Pancreas (tissue), 10 donors: ENCODE measurements at regions not wholly inside any gene's neighbourhood (a gene's known extent, or its start where the extent isn't known, plus 50 kb on each side); places are given as distances from the start of the nearest gene placed in this dataset.

Experiments used
- ATAC-seq, 4 donors: fragments of 200-7000 bp; cut with Tn5 transposase; one replicate each; pipeline versions ENCODE4 v1.8.0 to v1.9.1; 2020; ENCODE audit warnings: mild to moderate bottlenecking in 4 of 4, moderate library complexity in 4 of 4
- DNase-seq, 6 donors: peaks; one replicate each; pipeline ENCODE4 v3.0.0-alpha.2; 2020
- FAIRE-seq: peaks from 2 replicates; lab custom pipeline; 2012; peaks lifted over from hg19 to GRCh38; lab: Jason Lieb, UNC
- H3K27ac ChIP-seq, 4 donors: fragments of 200-600 bp; sonication (generic); 1 replicate in 3 of 4; 2 replicates in 1 of 4; pipeline versions ENCODE4 v1.5.0 to v1.8.0; 2020
- H3K27me3 ChIP-seq, 4 donors: fragments of 200-600 bp; one replicate each; pipeline ENCODE4 v1.8.0; 2021
- H3K36me3 ChIP-seq, 3 donors: fragments of 200-600 bp; sonication (generic) in 1 of 3; one replicate each; pipeline versions ENCODE4 v1.5.0 to v1.8.0; 2020 to 2021
- H3K4me1 ChIP-seq, 3 donors: fragments of 200-600 bp; one replicate each; pipeline ENCODE4 v1.8.0; 2021
- H3K4me3 ChIP-seq, 4 donors: fragments of 200-600 bp; sonication (generic) in 2 of 4; one replicate each; pipeline versions ENCODE4 v1.5.0 to v1.8.0; 2020 to 2021
- H3K9me3 ChIP-seq, 4 donors: fragments of 200-600 bp; one replicate each; pipeline ENCODE4 v1.8.0; 2021
- whole genome bisulfite sequencing, 2 donors: extraction: QIAGEN DNeasy Blood & Tissue Kit; methylation state at CpG; one replicate each; pipeline ENCODE4 v1.1.7; 2013; 5-methylcytosine and 5-hydroxymethylcytosine counted together
- intact Hi-C, 3 donors: fragments of 100-400 bp; cut with DNase I; formaldehyde crosslinking; loops; one replicate each; pipeline versions ENCODE4 v1.11.1 to v1.14.2; 2022
- TF ChIP-seq, protein P1 (sequence below), 4 donors: fragments of 200-600 bp; sonication (generic) in 3 of 4; IDR thresholded peaks; one replicate each; pipeline versions ENCODE4 v1.5.0 to v1.8.0; 2021; ENCODE audit warnings: antibody characterized with exemption in 4 of 4
- donor health status: healthy with polysubstance abuse.
- donor health status: DM: no; HTN: no; CAD: no; lungs with moderate emphysema.
- donor health status: DM: no; HTN: no; CAD: no.
- donor health status: control.
- donor health status: control.
- donor health status: Bipolar disorder and iron deficiency.
- donor health status: DM: yes; HTN: yes; CAD: no.
- donor health status: DM: no; HTN: no; CAD: no.
- donor health status: DM: no; HTN: no; CAD: no.
- donor health status: DM: yes; HTN: yes; CAD: no.

GRCh38 chr12:105481392-105482300 is 151.2 kb downstream of the C12orf75 start:
- FAIRE-seq = no peak
- ATAC-seq = no peak
- DNase-seq = no peak
- TF ChIP-seq, protein P1, sequence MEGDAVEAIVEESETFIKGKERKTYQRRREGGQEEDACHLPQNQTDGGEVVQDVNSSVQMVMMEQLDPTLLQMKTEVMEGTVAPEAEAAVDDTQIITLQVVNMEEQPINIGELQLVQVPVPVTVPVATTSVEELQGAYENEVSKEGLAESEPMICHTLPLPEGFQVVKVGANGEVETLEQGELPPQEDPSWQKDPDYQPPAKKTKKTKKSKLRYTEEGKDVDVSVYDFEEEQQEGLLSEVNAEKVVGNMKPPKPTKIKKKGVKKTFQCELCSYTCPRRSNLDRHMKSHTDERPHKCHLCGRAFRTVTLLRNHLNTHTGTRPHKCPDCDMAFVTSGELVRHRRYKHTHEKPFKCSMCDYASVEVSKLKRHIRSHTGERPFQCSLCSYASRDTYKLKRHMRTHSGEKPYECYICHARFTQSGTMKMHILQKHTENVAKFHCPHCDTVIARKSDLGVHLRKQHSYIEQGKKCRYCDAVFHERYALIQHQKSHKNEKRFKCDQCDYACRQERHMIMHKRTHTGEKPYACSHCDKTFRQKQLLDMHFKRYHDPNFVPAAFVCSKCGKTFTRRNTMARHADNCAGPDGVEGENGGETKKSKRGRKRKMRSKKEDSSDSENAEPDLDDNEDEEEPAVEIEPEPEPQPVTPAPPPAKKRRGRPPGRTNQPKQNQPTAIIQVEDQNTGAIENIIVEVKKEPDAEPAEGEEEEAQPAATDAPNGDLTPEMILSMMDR (IDR thresholded peaks at IDR 0.05) = no peak
- WGBS, 2 donors = 82 to 84% methylated on average over 8 of the region's 8 CpGs
- H3K27me3 ChIP-seq = no peaks in the 10 kb centered on the region
- no peaks in the 10 kb centered on the region for H3K9me3 ChIP-seq
- no peak overlapping the region for H3K27ac ChIP-seq
- intact Hi-C loops = no loop called here
- no peaks in the 10 kb centered on the region for H3K4me1 ChIP-seq
- H3K36me3 ChIP-seq = no peaks in the 10 kb centered on the region
- H3K4me3 ChIP-seq = no peak overlapping the region

DNA sequence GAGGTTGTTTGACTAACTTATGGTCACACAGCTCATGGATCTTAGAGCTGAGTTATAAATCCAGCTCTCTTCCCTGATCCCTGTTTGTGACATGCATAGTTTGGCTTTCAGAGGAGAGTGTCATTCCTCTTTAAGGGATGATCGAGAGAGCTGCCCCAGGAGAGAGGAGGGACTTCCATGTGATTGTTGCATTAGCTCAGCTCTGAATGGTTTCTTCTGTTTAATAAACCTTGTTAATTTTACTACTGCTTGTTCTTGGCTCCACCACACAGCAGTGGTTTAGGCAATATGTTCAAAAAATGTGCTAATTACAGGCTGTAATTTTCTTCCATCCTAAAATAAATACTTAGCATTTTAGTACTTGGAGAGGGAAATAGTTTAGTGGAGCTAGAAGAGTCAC is 152.5 kb downstream of the C12orf75 start:
- DNase-seq = no peak
- FAIRE-seq = no peak

DNA sequence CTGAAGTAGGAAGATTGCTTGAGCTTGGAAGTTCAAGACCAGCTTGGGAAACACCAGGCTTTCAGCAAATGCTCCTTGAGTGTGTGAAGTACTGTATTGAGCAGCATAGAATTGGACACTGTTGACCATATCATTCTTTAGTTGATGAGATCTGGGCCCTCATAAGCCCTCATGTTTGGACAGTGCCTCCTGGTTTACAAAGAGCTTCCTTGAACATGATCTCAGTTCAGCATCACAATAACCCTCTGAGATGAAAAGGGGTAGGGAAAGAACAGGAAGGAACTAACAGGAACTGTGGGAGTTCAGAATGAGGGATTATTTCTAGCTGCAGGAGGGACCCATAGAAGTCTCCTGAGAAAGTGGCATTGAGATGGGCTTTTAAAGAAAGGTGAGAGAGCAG is 153.2 kb downstream of the C12orf75 start:
- no peaks in the 10 kb centered on the region for H3K36me3 ChIP-seq
- intact Hi-C loops = no loop called here
- no peaks in the 10 kb centered on the region for H3K9me3 ChIP-seq
- H3K4me3 ChIP-seq = no peak overlapping the region
- TF ChIP-seq, protein P1 (IDR thresholded peaks at IDR 0.05) = no peak
- H3K27ac ChIP-seq = no peak overlapping the region
- no peak for ATAC-seq
- no peak for DNase-seq
- H3K27me3 ChIP-seq = no peaks in the 10 kb centered on the region
- no peaks in the 10 kb centered on the region for H3K4me1 ChIP-seq
- FAIRE-seq = no peak

More for the DNA sequence above, 152.5 kb downstream of the C12orf75 start:
- H3K27me3 ChIP-seq = no peaks in the 10 kb centered on the region
- ATAC-seq = no peak
- intact Hi-C loops = no loop called here
- TF ChIP-seq, protein P1 (IDR thresholded peaks at IDR 0.05) = no peak
- H3K27ac ChIP-seq = no peak overlapping the region
- WGBS, 2 donors = 40 to 72% methylated on average over 1 of the region's 1 CpG
- H3K4me1 ChIP-seq = no peaks in the 10 kb centered on the region
- H3K9me3 ChIP-seq = no peaks in the 10 kb centered on the region
- H3K36me3 ChIP-seq = no peaks in the 10 kb centered on the region
- H3K4me3 ChIP-seq = no peak overlapping the region

DNA sequence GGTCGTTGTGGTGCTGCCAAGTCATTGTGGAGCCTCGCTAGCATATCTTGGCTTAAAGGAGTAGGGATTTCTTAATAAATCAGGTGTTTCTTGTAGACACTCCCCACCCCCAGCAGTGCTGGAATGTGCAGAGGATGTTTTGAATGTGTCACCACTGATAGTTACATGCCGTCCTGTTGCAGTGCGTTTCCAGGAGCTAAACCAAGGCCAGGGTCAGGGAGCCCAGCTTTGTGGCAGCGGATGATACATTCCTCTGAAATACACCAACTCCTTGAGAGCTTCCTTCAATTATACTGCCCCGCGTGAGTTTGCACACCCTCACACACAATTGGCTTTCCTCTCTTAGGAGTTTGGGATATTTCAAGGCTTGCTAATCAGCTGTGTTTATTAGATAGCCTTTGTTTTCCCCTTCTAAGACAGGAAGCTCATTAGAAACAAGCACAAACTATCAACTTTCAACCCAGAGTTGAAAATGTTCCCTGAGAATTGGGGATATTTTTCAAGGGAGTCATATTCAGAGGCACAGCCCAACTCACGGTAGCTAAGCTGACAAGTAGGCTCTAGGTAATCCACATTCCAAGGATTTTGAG is 154.9 kb downstream of the C12orf75 start:
- WGBS, 2 donors = 63 to 65% methylated on average over 8 of the region's 8 CpGs
- intact Hi-C loops = no loop called here
- FAIRE-seq = no peak
- H3K27ac ChIP-seq = no peak overlapping the region
- no peak for DNase-seq
- H3K4me3 ChIP-seq = no peak overlapping the region
- H3K4me1 ChIP-seq = no peaks in the 10 kb centered on the region
- no peaks in the 10 kb centered on the region for H3K9me3 ChIP-seq
- H3K27me3 ChIP-seq = no peaks in the 10 kb centered on the region
- no peaks in the 10 kb centered on the region for H3K36me3 ChIP-seq
- ATAC-seq = no peak
- TF ChIP-seq, protein P1 (IDR thresholded peaks at IDR 0.05) = no peak

GRCh38 chr12:105485921-105486320 is 155.4 kb downstream of the C12orf75 start:
- Histone ChIP-seq H3K9me3 (no peaks in the 10 kb centered on the region), H3K36me3 (no peaks in the 10 kb centered on the region), H3K4me1 (no peaks in the 10 kb centered on the region), H3K4me3 (no peak overlapping the region), H3K27me3 (no peaks in the 10 kb centered on the region), H3K27ac (no peak overlapping the region)
- DNase-seq (no peak), ATAC-seq (no peak), FAIRE-seq (no peak)
- TF ChIP-seq, protein P1 (IDR thresholded peaks at IDR 0.05) = no peak
- intact Hi-C loops = no loop called here
- WGBS, 2 donors = 55 to 60% methylated on average over 3 of the region's 3 CpGs
